Psoas muscle (tissue), 7 donors: ENCODE measurements at regions not wholly inside any gene's neighbourhood (a gene's known extent, or its start where the extent isn't known, plus 50 kb on each side); places are given as distances from the start of the nearest gene placed in this dataset.
A peak's percentile ranks its signal among the peaks of the same experiment; 100 is the strongest.
"Not testable (repeated sequence)": the region's sequence is repeated elsewhere in the genome, so short reads cannot be mapped to it uniquely, and the experiment has no call there.

Experiments
- ATAC-seq, 4 donors: fragments of 200-7000 bp; cut with Tn5 transposase; one replicate each; pipeline ENCODE4 v1.9.1; 2020; ENCODE audit warnings: moderate library complexity in 3 of 4, mild to moderate bottlenecking in 2 of 4
- DNase-seq, 2 donors: peaks; one replicate each; pipeline ENCODE4 v3.0.0-alpha.2; 2020
- H3K27ac ChIP-seq: fragments of 200-600 bp; one replicate; pipeline ENCODE4 v1.8.0; 2022
- H3K27me3 ChIP-seq, 3 donors: fragments of 200-600 bp in 1 of 3; one replicate each; pipeline versions ENCODE4 v1.6.1 to v1.8.0; 2013 to 2022; ENCODE audit warnings: low read length in 2 of 3, mild to moderate bottlenecking in 2 of 3, moderate library complexity in 1 of 3; ENCODE audit not compliant: insufficient read depth in 3 of 3
- H3K36me3 ChIP-seq, 2 donors: fragments of 200-600 bp in 1 of 2; one replicate each; pipeline versions ENCODE4 v1.6.1 to v1.8.0; 2013 to 2022; ENCODE audit warnings: low read depth in 1 of 2, mild to moderate bottlenecking in 1 of 2, moderate library complexity in 1 of 2; ENCODE audit not compliant: insufficient read depth in 1 of 2
- H3K4me1 ChIP-seq: fragments of 200-600 bp; one replicate; pipeline ENCODE4 v1.8.0; 2022
- H3K4me3 ChIP-seq: fragments of 200-600 bp; one replicate; pipeline ENCODE4 v1.8.0; 2022; ENCODE audit warnings: mild to moderate bottlenecking
- H3K9me3 ChIP-seq: fragments of 200-600 bp; one replicate; pipeline ENCODE4 v1.8.0; 2022
- WGBS, 3 donors: extraction: QIAGEN DNeasy Blood & Tissue Kit; methylation state at CpG; one replicate each; pipeline versions ENCODE4 v1.1.6 to v1.1.7; 2013; 5-methylcytosine and 5-hydroxymethylcytosine counted together
- intact Hi-C, 2 donors: fragments of 100-400 bp; cut with DNase I; formaldehyde crosslinking; loops; one replicate each; pipeline versions ENCODE4 v1.11.0 to v1.14.2; 2022
- TF ChIP-seq, protein P1 (sequence below): fragments of 200-600 bp; IDR thresholded peaks from one replicate; pipeline ENCODE4 v1.8.0; 2022; ENCODE audit warnings: antibody characterized with exemption
- donor health status: healthy with polysubstance abuse.
- donor health status: DM: no; HTN: no; CAD: no; lungs with moderate emphysema.
- donor health status: Bipolar disorder and iron deficiency.
- donor health status: healthy.
- donor health status: DM: yes; HTN: yes; CAD: no.
- donor health status: DM: no; HTN: no; CAD: no.
- donor health status: DM: yes; HTN: yes; CAD: no.

DNA sequence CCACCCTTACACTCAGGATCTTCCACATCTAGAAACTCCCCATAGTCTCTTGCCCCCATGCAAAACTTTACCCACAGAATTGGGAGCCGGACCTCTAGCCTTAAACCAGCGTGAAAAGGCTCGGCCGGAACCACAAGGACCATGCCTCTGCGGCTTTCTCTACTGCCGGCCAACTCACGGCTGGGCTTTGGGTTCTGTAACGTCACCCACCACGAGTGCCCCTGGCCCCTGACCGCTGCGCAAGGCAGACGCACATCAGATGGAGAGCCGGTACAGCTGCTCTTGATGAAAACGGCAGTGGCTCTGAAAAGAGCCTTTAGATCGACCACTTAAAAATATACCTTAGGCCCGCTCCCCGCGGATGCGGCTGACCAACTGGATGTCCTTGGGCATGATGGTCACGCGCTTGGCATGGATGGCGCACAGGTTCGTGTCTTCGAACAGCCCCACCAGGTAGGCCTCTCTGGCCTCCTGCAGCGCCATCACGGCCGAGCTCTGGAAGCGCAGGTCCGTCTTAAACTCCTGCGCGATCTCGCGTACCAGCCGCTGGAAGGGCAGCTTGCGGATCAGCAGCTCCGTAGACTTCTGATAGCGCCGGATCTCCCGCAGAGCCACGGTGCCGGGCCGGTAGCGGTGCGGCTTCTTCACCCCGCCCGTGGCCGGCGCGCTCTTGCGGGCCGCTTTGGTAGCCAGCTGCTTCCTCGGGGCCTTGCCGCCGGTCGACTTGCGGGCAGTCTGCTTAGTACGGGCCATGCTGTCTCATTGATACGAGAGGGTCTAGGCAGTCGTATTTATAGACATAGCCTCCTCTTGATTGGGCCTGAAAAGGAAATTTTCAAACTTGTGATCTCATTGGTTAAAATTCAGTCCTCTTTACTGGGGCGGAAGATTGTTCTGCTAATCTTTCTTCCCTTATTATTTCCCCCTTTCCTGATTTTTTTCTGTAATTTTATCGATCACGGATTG is 66.3 kb downstream of the FAM72C start:
- peak in 3 of 4 donors; percentile 47 to 60 (median 57) for ATAC-seq
- intact Hi-C loops, H3K27ac ChIP-seq, H3K9me3 ChIP-seq, H3K36me3 ChIP-seq, H3K27me3 ChIP-seq, H3K4me1 ChIP-seq: not testable (repeated sequence)
- DNase-seq: peak; percentile 25 to 46
- 1 to 2% (median 1%) methylated on average over 31 to 45 of the region's 62 CpGs for WGBS, 3 donors
- peak overlapping the region; percentile 51 for H3K4me3 ChIP-seq

GRCh38 chr1:143904622-143904979 is 67.2 kb downstream of the FAM72C start:
- not testable (repeated sequence) for H3K27ac ChIP-seq
- WGBS, 3 donors: 0% methylated on average over 6 to 7 of the region's 12 CpGs

DNA sequence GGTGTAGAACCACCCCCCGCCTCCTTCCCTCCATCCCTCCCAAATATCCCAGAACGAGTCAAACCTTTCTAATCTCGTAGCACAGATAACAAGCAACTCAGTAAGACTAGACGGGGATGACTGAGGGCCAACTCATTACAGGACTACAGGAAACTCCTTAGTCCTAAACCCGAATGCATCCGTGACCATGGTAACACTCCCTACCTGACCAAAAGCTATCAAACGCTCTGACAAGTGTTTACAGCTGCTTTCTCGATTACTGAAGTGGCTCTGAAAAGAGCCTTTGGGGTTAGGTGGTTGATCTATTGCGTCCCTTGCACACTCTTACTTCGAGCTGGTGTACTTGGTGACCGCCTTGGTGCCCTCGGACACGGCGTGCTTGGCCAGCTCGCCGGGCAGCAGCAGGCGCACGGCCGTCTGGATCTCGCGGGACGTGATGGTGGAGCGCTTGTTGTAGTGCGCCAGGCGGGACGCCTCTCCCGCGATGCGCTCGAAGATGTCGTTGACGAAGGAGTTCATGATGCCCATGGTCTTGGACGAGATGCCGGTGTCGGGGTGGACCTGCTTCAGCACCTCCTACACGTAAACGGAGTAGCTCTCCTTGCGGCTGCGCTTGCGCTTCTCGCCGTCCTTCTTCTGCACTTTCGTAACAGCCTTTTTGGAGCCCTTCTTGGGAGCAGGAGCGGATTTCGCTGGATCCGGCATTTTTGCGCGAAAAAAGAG is 67.7 kb downstream of the FAM72C start:
- peak; percentile 52 to 75 (median 60) for ATAC-seq
- WGBS, 3 donors: 4 to 6% (median 4%) methylated on average over 32 to 41 of the region's 48 CpGs

More at GRCh38 chr1:143904622-143904979, 67.2 kb downstream of the FAM72C start:
- H3K9me3 ChIP-seq, H3K4me1 ChIP-seq, H3K36me3 ChIP-seq, DNase-seq, intact Hi-C loops, H3K27me3 ChIP-seq: not testable (repeated sequence)
- peak; percentile 87 to 96 (median 92) for ATAC-seq
- H3K4me3 ChIP-seq: peak overlapping the region; percentile 54

GRCh38 chr1:143896377-143896776 is 75.4 kb downstream of the FAM72C start:
- intact Hi-C loops, H3K9me3 ChIP-seq, H3K4me3 ChIP-seq, DNase-seq, H3K27ac ChIP-seq, H3K36me3 ChIP-seq, ATAC-seq, H3K4me1 ChIP-seq, H3K27me3 ChIP-seq: not testable (repeated sequence)
- no CpG with 5 or more reads among the region's 1 CpG for WGBS, 3 donors

More for the DNA sequence above, 67.7 kb downstream of the FAM72C start:
- H3K27ac ChIP-seq, H3K4me1 ChIP-seq, H3K27me3 ChIP-seq, H3K9me3 ChIP-seq, intact Hi-C loops, H3K36me3 ChIP-seq: not testable (repeated sequence)
- H3K4me3 ChIP-seq: peak overlapping the region; percentile 54
- peak; percentile 36 to 57 for DNase-seq

- DNase-seq (peak; percentile 55 to 61), ATAC-seq (peak; percentile 76 to 96 (median 90))
- H3K27ac ChIP-seq, H3K9me3 ChIP-seq, H3K27me3 ChIP-seq, intact Hi-C loops, H3K36me3 ChIP-seq, H3K4me3 ChIP-seq, H3K4me1 ChIP-seq: not testable (repeated sequence)
- WGBS, 3 donors: 0 to 4% (median 4%) methylated on average over 7 to 25 of the region's 53 CpGs
Measured at GRCh38 chr1:143884932-143885574, 86.7 kb downstream of the FAM72C start.

- not testable (repeated sequence) for H3K36me3 ChIP-seq
- 0 to 1% (median 0%) methylated on average over 13 to 28 of the region's 38 CpGs for WGBS, 3 donors
Measured at GRCh38 chr1:143884532-143884931, 87.3 kb downstream of the FAM72C start.

DNA sequence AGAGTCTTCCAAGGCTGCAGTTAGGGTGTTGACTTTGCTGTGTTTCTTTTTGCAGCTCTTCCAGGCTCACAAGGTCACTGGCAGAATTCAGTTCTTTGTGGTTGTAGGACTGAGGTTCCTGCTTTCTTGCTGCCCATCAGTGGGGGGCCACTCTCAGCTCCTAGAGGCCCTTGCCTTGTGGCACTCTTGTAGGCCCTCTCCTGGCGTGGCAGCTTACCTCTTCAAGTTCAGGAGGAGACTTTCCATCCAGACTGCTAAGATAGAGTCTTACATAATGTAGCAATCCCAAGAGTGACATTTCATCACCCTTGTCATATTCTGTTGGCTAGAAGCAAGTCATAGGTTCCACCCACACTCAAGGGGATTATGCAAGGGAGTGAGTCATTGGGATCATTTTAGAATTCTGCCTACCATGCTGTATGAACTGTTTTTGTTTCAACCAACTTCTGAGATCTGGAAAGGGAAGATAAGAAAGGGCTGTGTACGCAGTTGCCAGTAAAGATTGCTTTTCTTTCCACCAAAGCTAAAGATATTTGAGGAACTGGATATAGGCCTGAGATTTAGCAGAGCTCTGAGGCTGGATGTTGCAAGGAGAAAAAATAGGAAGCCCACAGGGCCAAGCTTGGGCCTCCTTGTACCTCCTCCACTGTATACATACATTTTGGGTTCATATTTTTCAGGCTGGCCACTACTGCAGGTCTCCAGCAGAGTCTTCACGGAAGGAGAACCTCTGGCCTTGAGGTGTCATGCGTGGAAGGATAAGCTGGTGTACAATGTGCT is 91.8 kb downstream of the FAM72C start:
- ATAC-seq: peak; percentile 64 to 73 (median 71)
- DNase-seq: not testable (repeated sequence)

More at GRCh38 chr1:143884532-143884931, 87.3 kb downstream of the FAM72C start:
- H3K4me3 ChIP-seq, H3K9me3 ChIP-seq, H3K4me1 ChIP-seq, H3K27ac ChIP-seq, H3K27me3 ChIP-seq, intact Hi-C loops: not testable (repeated sequence)
- TF ChIP-seq, protein P1, sequence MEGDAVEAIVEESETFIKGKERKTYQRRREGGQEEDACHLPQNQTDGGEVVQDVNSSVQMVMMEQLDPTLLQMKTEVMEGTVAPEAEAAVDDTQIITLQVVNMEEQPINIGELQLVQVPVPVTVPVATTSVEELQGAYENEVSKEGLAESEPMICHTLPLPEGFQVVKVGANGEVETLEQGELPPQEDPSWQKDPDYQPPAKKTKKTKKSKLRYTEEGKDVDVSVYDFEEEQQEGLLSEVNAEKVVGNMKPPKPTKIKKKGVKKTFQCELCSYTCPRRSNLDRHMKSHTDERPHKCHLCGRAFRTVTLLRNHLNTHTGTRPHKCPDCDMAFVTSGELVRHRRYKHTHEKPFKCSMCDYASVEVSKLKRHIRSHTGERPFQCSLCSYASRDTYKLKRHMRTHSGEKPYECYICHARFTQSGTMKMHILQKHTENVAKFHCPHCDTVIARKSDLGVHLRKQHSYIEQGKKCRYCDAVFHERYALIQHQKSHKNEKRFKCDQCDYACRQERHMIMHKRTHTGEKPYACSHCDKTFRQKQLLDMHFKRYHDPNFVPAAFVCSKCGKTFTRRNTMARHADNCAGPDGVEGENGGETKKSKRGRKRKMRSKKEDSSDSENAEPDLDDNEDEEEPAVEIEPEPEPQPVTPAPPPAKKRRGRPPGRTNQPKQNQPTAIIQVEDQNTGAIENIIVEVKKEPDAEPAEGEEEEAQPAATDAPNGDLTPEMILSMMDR: peak; percentile 16
- ATAC-seq (peak; percentile 77 to 94 (median 88)), DNase-seq (peak; percentile 19 to 42)

DNA sequence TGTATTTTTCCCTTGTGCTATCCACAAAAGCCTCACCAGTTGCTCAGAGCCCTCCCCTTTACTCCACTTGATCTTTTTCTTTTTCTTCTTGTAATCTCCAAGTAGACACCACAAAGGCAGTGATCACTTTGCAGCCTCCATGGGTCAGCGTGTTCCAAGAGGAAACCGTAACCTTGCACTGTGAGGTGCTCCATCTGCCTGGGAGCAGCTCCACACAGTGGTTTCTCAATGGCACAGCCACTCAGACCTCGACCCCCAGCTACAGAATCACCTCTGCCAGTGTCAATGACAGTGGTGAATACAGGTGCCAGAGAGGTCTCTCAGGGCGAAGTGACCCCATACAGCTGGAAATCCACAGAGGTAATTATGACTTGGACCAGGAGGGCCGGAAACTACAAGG is 95.8 kb downstream of the FAM72C start:
- H3K4me1 ChIP-seq, H3K27me3 ChIP-seq, DNase-seq, H3K36me3 ChIP-seq, H3K9me3 ChIP-seq, intact Hi-C loops, H3K4me3 ChIP-seq, ATAC-seq, H3K27ac ChIP-seq: not testable (repeated sequence)
- WGBS, 3 donors: 83 to 86% methylated on average over 1 of the region's 5 CpGs; no CpG with 5 or more reads in 1 of the 3 donors

More for the DNA sequence above, 91.8 kb downstream of the FAM72C start:
- H3K27ac ChIP-seq, H3K4me1 ChIP-seq, H3K27me3 ChIP-seq, intact Hi-C loops, H3K4me3 ChIP-seq, H3K9me3 ChIP-seq, H3K36me3 ChIP-seq: not testable (repeated sequence)
- 60 to 100% (median 88%) methylated on average over 1 to 2 of the region's 4 CpGs for WGBS, 3 donors

DNA sequence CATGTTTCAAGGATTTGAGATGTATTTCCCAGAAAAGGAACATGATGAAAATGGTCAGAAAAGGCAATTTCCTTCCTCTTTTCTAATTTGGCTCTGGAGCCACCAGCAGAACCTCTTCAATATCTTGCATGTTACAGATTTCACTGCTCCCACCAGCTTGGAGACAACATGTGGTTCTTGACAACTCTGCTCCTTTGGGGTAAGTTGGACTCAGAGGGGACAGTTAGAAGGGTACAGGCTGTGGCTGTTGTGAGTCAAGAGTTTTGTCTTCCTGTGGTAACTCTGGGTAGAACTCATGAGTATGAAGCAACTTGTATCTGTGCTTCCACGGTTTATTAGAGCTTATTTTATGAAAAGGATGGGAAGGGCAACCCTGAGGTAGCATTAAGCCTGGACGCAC is 97.2 kb downstream of the FAM72C start:
- H3K9me3 ChIP-seq, intact Hi-C loops, H3K27ac ChIP-seq, ATAC-seq, H3K36me3 ChIP-seq, H3K27me3 ChIP-seq, H3K4me1 ChIP-seq, DNase-seq, H3K4me3 ChIP-seq: not testable (repeated sequence)
- WGBS, 3 donors: 44 to 64% (median 46%) methylated on average over 1 of the region's 2 CpGs
